ENCODE measurements at regions not wholly inside any gene's neighbourhood (a gene's known extent, or its start where the extent isn't known, plus 50 kb on each side); places are given as distances from the start of the nearest gene placed in this dataset.

DNA sequence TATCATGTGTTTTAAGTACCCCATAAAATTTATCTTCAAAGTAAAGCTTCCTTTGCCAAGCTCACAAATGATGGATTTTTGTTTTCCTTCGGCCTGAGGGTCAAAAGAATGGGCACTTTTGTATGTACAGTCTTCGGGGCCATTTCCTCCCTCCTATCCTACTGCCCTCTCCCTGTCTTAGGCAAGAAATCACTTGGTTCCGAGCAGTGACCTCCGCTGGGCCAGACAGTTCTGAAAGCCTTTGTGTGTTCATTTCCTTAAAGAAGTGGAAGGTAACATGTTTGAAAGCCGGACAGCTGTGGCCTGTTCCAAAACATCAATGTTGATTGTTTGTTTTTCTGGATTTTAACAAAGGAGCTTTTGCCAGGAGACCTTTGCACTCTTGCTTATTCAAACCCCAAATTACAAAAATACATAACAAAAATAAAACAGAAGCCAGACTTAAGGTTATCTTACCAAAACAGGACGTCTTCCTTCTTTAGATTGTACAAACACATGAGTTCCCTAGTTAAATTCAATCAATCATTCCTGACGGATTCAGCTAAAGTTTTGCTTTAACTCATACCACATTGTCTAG is 110.6 kb upstream of the LIMCH1 start:
- Histone ChIP-seq H3K27me3 (no peaks in the 10 kb centered on the region), H3K4me1 (no peaks in the 10 kb centered on the region), H3K9me3 (no peaks in the 10 kb centered on the region), H3K36me3 (ENCODE audit: low read depth, missing control alignments) (no peaks in the 10 kb centered on the region), H3K27ac (no peak overlapping the region), H3K4me3 (no peak overlapping the region)
- DNase-seq, result no peak
- TF ChIP-seq POLR2A (IDR thresholded peaks at IDR 0.05) (no peak), CTCF (IDR thresholded peaks at IDR 0.05) (no peak)
- intact Hi-C loops (cut with DNase I; ENCODE audit: low total_unique reads), result no loop called here
- WGBS, 2 donors, result 52 to 55% methylated on average over 7 of the region's 7 CpGs

GRCh38 chr4:41427931-41428600 is 109.9 kb upstream of the LIMCH1 start:
- no peak for DNase-seq
- H3K27ac ChIP-seq, result no peak overlapping the region
- no peaks in the 10 kb centered on the region for H3K4me1 ChIP-seq
- no peaks in the 10 kb centered on the region for H3K36me3 ChIP-seq (ENCODE audit: low read depth, missing control alignments)
- H3K9me3 ChIP-seq, result no peaks in the 10 kb centered on the region
- H3K27me3 ChIP-seq, result no peaks in the 10 kb centered on the region
- no peak for TF ChIP-seq CTCF (IDR thresholded peaks at IDR 0.05)
- no peak for TF ChIP-seq POLR2A (IDR thresholded peaks at IDR 0.05)
- intact Hi-C loops (cut with DNase I; ENCODE audit: low total_unique reads), result no loop called here
- no peak overlapping the region for H3K4me3 ChIP-seq
- WGBS, 2 donors, result 69 to 73% methylated on average over 3 of the region's 3 CpGs

DNA sequence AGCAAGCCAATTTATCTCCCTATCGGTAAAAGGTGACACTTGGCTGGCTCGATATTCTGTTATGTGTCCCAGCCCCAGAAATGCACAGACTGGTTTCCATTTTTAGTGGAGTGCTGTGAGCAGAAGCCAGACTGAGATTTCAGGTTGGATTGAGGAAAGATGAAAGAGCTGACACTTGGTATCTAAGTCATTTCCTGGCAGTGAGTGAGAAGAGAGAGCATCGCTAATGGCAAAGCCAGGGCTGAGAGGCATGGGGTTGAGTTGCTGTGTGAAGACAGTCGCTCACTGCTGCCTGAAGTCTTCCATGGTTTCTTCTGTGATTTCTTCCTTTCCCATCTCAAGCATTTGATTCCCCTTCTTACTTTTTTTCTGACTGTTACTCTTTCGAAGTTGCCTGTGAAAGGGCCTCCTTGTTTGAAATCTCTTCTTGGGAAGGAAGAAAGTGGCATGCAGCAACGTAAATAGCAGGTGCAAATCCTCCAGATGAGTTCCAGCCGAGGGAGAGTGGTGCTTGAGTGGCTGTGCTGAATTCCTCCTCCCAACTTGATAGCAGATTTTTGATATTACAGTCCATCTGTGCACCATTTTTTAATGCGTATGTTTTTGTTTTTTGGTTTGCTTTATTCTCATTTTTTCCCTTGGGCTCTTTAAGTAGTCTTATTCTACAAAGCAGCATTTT is 109.2 kb upstream of the LIMCH1 start:
- Histone ChIP-seq H3K9me3 (no peaks in the 10 kb centered on the region), H3K27me3 (no peaks in the 10 kb centered on the region), H3K4me3 (no peak overlapping the region), H3K27ac (no peak overlapping the region), H3K4me1 (no peaks in the 10 kb centered on the region), H3K36me3 (ENCODE audit: low read depth, missing control alignments) (no peaks in the 10 kb centered on the region)
- no peak for DNase-seq
- intact Hi-C loops (cut with DNase I; ENCODE audit: low total_unique reads), result no loop called here
- TF ChIP-seq POLR2A (IDR thresholded peaks at IDR 0.05) (no peak), CTCF (IDR thresholded peaks at IDR 0.05) (no peak)
- whole genome bisulfite sequencing, 2 donors, result 75 to 77% methylated on average over 8 of the region's 8 CpGs

- WGBS, 2 donors, result 71 to 73% methylated on average over 5 of the region's 5 CpGs
- H3K27ac ChIP-seq, result no peak overlapping the region
- no peaks in the 10 kb centered on the region for H3K27me3 ChIP-seq
- H3K4me3 ChIP-seq, result no peak overlapping the region
- H3K4me1 ChIP-seq, result no peaks in the 10 kb centered on the region
- intact Hi-C loops (cut with DNase I; ENCODE audit: low total_unique reads), result no loop called here
- H3K9me3 ChIP-seq, result no peaks in the 10 kb centered on the region
- TF ChIP-seq CTCF (IDR thresholded peaks at IDR 0.05) (no peak), POLR2A (IDR thresholded peaks at IDR 0.05) (no peak)
- no peaks in the 10 kb centered on the region for H3K36me3 ChIP-seq (ENCODE audit: low read depth, missing control alignments)
- DNase-seq, result no peak
These were observed 108.7 kb upstream of the LIMCH1 start for GRCh38 chr4:41429280-41429669.
